DLD1 (cell line): ENCODE measurements at regions not wholly inside any gene's neighbourhood (a gene's known extent, or its start where the extent isn't known, plus 50 kb on each side); places are given as distances from the start of the nearest gene placed in this dataset.
"Not testable (repeated sequence)": the region's sequence is repeated elsewhere in the genome, so short reads cannot be mapped to it uniquely, and the experiment has no call there.

Experiments
- in situ Hi-C: cut with HindIII; loops from 2 replicates; pipeline ENCODE4 v1.10.0; 2017; ENCODE audit warnings: low sequenced_read_pairs

- in situ Hi-C loops: not testable (repeated sequence)
Measured at GRCh38 chr17:45554479-45554878, 64.0 kb upstream of the PLEKHM1 start.

GRCh38 chr17:45558821-45559220, 68.3 kb upstream of the PLEKHM1 start:
- in situ Hi-C loops: not testable (repeated sequence)

GRCh38 chr17:45562868-45563267, 72.3 kb upstream of the PLEKHM1 start:
- in situ Hi-C loops: not testable (repeated sequence)

- in situ Hi-C loops: not testable (repeated sequence)
Measured at GRCh38 chr17:45563283-45563682, 72.8 kb upstream of the PLEKHM1 start.

GRCh38 chr17:45568275-45568674, 77.8 kb upstream of the PLEKHM1 start:
- in situ Hi-C loops: not testable (repeated sequence)

- in situ Hi-C loops: not testable (repeated sequence)
Measured at GRCh38 chr17:45573326-45573725, 82.8 kb upstream of the PLEKHM1 start.

- in situ Hi-C loops: no loop called here
Measured at GRCh38 chr17:45573924-45574770, 83.6 kb upstream of the PLEKHM1 start.

- in situ Hi-C loops: no loop called here
Measured at GRCh38 chr17:45575126-45575885, 84.8 kb upstream of the PLEKHM1 start.

- in situ Hi-C loops: not testable (repeated sequence)
Measured at GRCh38 chr17:45576527-45577307, 86.2 kb upstream of the PLEKHM1 start.

- in situ Hi-C loops: no loop called here
Measured at GRCh38 chr17:45577571-45578279, 87.2 kb upstream of the PLEKHM1 start.

GRCh38 chr17:45578516-45579455, 88.3 kb upstream of the PLEKHM1 start:
- in situ Hi-C loops: no loop called here

GRCh38 chr17:45579529-45580495, 89.3 kb upstream of the PLEKHM1 start:
- in situ Hi-C loops: no loop called here

- in situ Hi-C loops: no loop called here
Measured at GRCh38 chr17:45580924-45581323, 90.4 kb upstream of the PLEKHM1 start.

GRCh38 chr17:45581860-45582259, 91.3 kb upstream of the PLEKHM1 start:
- in situ Hi-C loops: no loop called here

- in situ Hi-C loops: no loop called here
Measured at GRCh38 chr17:45584092-45585036, 93.8 kb upstream of the PLEKHM1 start.

GRCh38 chr17:45585037-45585733, 94.7 kb upstream of the PLEKHM1 start:
- in situ Hi-C loops: not testable (repeated sequence)
